NCI-H2171 (cell line): ENCODE measurements at regions not wholly inside any gene's neighbourhood (a gene's known extent, or its start where the extent isn't known, plus 50 kb on each side); places are given as distances from the start of the nearest gene placed in this dataset.
"Not testable (repeated sequence)": the region's sequence is repeated elsewhere in the genome, so short reads cannot be mapped to it uniquely, and the experiment has no call there.

ENCODE experiments used
- DNase-seq: peaks from one replicate; lab custom pipeline; 2025; lab: John Stamatoyannopoulos, UW

GRCh38 chr3:44132061-44132460, 109.6 kb upstream of the TOPAZ1 start:
- no peak for DNase-seq

DNA sequence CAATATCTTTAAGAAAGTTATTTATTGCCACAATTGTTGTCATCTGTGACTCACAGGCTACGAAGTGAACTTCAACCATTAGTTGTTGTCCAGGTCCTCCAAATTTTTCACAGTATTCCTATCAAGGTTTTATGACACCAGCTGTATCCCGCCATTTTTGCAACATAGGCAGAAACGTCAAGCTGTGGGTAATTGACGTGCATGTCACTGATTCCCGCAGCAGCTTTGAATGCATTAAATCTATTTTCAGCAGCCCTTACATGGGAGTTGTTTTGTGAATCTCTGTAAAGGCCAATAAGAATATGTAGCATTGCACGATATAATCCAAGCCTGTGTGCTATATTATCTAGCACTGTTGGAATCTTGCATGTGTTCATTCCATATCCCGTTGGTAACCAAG, 109.1 kb upstream of the TOPAZ1 start:
- DNase-seq, result no peak

GRCh38 chr3:44136421-44136820, 105.3 kb upstream of the TOPAZ1 start:
- DNase-seq, result no peak

- DNase-seq, result no peak
Measured at GRCh38 chr3:44146073-44146472, 95.6 kb upstream of the TOPAZ1 start.

DNA sequence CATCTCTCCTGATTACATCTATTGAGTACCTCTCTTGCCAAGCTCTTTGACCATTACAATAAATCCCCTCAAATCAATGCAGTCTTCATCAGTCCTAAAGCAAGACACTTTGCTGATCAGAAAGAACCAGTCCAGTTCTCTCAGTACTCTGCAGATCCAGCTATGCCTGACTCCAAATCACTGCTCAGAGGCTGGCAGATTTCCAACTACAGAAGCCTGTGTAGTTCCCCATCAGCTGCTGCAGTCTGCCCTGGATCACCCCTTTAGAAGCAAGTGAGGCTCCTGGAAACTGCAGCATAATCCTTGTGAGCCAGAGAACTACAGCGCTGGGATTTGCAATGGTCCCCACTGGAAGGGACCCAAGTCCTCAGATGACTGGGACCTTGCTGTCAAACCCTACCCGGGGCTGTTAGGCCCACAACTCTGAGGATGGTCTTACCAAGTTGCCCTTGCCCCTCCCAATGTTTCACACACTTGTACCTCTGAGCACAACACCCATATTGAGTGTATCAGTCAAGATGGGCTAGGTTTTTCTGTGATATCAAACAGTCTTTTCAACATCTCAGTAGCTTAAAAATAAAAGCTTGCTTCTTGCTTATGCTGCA, 81.9 kb upstream of the TOPAZ1 start:
- no peak for DNase-seq

GRCh38 chr3:44160818-44161217, 80.9 kb upstream of the TOPAZ1 start:
- DNase-seq, result no peak

GRCh38 chr3:44171891-44172290, 69.8 kb upstream of the TOPAZ1 start:
- DNase-seq, result no peak

DNA sequence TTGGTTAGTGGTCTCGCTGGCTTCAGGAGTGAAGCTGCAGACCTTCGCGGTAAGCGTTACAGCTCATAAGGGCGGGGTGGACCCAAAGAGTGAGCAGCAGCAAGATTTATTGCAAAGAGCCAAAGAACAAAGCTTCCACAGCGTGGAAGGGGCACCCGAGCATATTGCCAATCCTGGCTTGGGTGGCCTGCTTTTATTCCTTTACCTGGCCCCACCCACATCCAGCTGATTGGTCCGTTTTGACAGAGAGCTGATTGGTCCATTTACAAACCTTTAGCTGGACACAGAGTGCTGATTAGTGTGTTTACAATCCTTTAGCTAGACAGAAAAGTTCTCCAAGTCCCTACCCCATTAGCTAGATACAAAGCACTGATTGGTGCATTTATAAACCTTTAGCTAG, 69.0 kb upstream of the TOPAZ1 start:
- not testable (repeated sequence) for DNase-seq

- DNase-seq, result no peak
Measured at GRCh38 chr3:44173263-44173662, 68.4 kb upstream of the TOPAZ1 start.

DNA sequence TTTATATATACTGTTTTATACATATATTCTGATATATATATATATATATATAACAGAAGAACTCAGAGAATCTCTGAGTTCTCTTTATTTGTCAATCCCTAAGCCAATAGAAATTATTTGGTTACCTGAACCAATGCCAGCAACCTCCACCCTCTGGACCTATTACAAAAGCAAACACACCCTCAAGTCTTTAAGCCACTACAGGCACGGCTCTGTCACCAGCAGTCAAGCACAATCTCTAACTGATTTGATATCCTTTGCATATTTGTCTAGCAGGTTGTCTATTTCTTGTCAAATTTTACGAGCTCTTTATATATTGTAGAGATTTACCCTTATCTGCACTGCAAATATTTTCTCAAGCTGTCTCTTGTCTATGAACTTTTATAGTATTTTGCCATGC, 66.6 kb upstream of the TOPAZ1 start:
- no peak for DNase-seq

- DNase-seq, result no peak
Measured at GRCh38 chr3:44179246-44179645, 62.4 kb upstream of the TOPAZ1 start.

DNA sequence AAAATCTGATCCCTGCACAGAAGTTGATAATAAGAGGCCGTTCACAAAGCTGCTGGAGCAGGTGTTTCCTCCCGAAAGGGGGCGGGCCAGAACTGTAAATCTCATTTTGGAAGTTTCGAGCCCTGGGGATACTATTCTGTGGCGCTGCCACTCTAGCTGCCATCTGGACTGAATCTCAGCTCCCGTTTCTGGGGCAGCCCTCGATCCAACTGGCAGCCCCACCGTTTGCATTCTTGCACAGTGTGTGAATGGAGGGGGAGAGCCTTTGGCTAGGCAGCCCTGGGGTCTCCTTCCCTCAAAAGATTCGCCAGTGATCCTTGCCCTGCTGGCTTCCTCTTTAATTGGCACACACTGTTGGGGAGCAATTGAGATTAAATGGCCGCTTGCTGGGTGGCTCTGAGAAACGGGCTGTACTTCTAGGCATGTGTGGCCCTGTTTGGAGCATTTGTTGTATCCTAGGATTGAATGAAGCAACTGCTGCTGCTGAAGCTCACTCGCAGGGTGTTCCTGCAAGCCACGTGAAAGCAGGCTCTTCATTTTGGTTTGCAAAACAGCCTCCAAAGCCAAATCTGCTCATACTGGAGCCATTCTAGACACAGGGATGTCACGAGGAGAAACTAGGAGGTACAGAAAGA, 57.2 kb upstream of the TOPAZ1 start:
- no peak for DNase-seq

DNA sequence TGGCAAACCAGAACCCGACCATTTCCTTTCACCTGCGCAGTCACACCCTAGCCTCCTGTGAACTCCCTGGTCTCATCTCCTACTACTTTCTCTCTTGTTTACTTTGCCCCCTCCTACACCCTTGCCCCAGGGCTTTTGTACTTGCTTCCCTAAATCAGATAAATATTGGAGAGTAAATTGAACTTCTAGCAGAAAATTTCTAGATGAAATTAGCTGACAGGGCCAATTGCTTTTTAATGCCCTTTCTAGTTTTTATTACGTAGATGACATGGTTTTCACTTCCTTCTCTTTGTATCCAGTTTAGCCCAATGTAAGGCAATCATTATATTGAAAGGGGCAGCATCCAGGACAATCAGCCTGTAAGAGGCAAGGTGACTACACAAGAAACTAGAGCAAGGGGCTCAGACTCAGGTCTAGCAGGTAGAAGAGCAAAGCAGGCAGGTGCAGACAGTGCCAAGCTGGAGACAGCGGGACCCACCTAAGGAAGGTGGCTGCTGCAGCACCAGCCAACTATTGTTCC, 56.2 kb upstream of the TOPAZ1 start:
- no peak for DNase-seq

- DNase-seq, result no peak
Measured at GRCh38 chr3:44186111-44186672, 55.5 kb upstream of the TOPAZ1 start.

DNA sequence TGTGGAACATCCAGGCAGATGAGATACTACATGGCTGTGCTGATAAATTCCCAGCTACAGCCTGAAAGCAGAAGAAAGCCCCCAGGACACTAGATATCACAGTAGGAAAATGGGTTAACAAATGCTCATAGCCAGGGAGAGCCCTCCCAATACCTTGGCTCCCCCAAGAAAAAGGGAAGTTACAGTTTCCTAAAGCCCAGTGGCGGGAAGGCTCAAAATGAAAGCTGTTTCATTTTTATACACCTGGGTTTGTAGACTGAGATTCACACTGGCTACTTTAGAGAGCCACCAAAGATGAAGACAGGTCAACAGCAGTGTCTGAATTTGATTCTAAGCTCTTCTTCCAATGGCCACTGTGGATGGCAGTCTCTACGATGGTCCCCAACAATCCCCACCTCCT, 55.0 kb upstream of the TOPAZ1 start:
- no peak for DNase-seq
